Adipocyte (in vitro differentiated cells): ENCODE measurements at regions not wholly inside any gene's neighbourhood (a gene's known extent, or its start where the extent isn't known, plus 50 kb on each side); places are given as distances from the start of the nearest gene placed in this dataset.
"Not testable (repeated sequence)": the region's sequence is repeated elsewhere in the genome, so short reads cannot be mapped to it uniquely, and the experiment has no call there.

Experiments used
- DNase-seq: peaks from one replicate; pipeline ENCODE4 v3.0.0-alpha.2; 2015; ENCODE audit warnings: low read depth
- H3K27me3 ChIP-seq: replicated peaks from 2 replicates; pipeline ENCODE4 v1.7.0; 2013; ENCODE audit warnings: mild to moderate bottlenecking, low read length, moderate library complexity; ENCODE audit not compliant: control insufficient read depth, insufficient read depth
- H3K36me3 ChIP-seq: 2 replicates; pipeline ENCODE4 v1.7.0; 2013; ENCODE audit warnings: low read length, mild to moderate bottlenecking, moderate library complexity; ENCODE audit not compliant: control insufficient read depth, insufficient read depth, severe bottlenecking
- H3K4me1 ChIP-seq: 2 replicates; pipeline ENCODE4 v1.7.0; 2013; ENCODE audit warnings: mild to moderate bottlenecking, low read length, moderate library complexity; ENCODE audit not compliant: control insufficient read depth, insufficient read depth
- H3K4me3 ChIP-seq: 2 replicates; pipeline ENCODE4 v1.7.0; 2013; ENCODE audit warnings: mild to moderate bottlenecking, low read length, moderate library complexity
- H3K9ac ChIP-seq: 2 replicates; pipeline ENCODE4 v1.7.0; 2013; ENCODE audit warnings: mild to moderate bottlenecking, low read length, moderate library complexity
- H3K9me3 ChIP-seq: 2 replicates; pipeline ENCODE4 v1.7.0; 2013; ENCODE audit warnings: mild to moderate bottlenecking, low read length, moderate library complexity; ENCODE audit not compliant: control insufficient read depth

GRCh38 chr2:60212181-60212945, 341.1 kb downstream of the BCL11A start:
- H3K4me3 ChIP-seq, result no peak overlapping the region
- no peak for DNase-seq
- no peaks in the 10 kb centered on the region for H3K4me1 ChIP-seq
- peaks cover 7% of the 10 kb centered on the region for H3K27me3 ChIP-seq
- no peaks in the 10 kb centered on the region for H3K9me3 ChIP-seq
- H3K36me3 ChIP-seq, result no peaks in the 10 kb centered on the region
- H3K9ac ChIP-seq, result no peak overlapping the region

GRCh38 chr2:60189006-60189405, 364.4 kb downstream of the BCL11A start:
- H3K9me3 ChIP-seq, result peaks cover 18% of the 10 kb centered on the region
- not testable (repeated sequence) for H3K4me3 ChIP-seq, H3K36me3 ChIP-seq, H3K9ac ChIP-seq, H3K27me3 ChIP-seq, H3K4me1 ChIP-seq, DNase-seq

DNA sequence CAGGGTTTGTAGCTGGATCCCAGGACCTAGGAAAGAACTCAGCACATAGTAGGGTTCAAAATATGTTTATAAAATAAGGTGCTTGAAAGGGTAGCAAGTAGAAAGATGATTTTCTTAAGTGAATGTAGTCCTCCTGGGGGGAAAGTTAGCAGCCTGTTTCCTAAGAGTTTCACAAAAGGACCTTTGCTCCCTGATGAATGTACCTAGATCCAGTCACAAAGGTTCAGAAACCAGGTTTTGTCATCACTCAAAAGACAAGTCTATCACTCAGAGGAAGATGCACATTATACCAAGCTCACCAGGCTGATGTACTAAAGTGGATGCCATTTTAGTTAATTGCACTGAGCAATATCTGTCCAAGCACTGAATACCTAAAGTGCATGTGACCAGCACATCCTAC, 378.2 kb downstream of the BCL11A start:
- Histone ChIP-seq H3K9ac (no peak overlapping the region), H3K4me1 (no peaks in the 10 kb centered on the region), H3K9me3 (no peaks in the 10 kb centered on the region), H3K27me3 (no peaks in the 10 kb centered on the region), H3K4me3 (no peak overlapping the region), H3K36me3 (no peaks in the 10 kb centered on the region)
- DNase-seq, result no peak

DNA sequence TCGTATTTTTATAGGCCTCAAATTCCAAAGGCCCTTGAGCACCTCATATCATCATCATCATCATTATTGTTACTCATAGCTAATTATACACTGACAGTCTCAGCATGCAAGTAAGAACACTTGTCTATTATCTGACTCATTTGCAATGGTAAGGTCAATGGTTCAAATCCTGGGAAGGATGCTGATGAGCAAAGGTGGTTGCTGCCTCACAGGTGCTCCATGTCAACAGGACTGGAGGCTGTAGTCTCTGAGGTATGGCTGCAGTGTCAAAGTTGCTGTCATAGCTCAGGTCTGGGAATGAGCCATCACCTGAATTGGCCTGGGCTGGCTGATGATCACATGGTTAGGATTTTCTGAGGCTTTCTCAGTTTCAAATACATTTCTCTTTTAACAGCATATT, 379.3 kb downstream of the BCL11A start:
- H3K4me3 ChIP-seq, result no peak overlapping the region

GRCh38 chr2:60172801-60173200, 380.7 kb downstream of the BCL11A start:
- no peak for DNase-seq
- H3K36me3 ChIP-seq, result no peaks in the 10 kb centered on the region

More for the DNA sequence above, 379.3 kb downstream of the BCL11A start:
- Histone ChIP-seq H3K9ac (no peak overlapping the region), H3K27me3 (no peaks in the 10 kb centered on the region), H3K9me3 (no peaks in the 10 kb centered on the region), H3K4me1 (no peaks in the 10 kb centered on the region), H3K36me3 (no peaks in the 10 kb centered on the region)
- no peak for DNase-seq

GRCh38 chr2:60170272-60170671, 383.2 kb downstream of the BCL11A start:
- Histone ChIP-seq H3K9ac (no peak overlapping the region), H3K27me3 (no peaks in the 10 kb centered on the region), H3K9me3 (no peaks in the 10 kb centered on the region), H3K4me1 (no peaks in the 10 kb centered on the region), H3K36me3 (no peaks in the 10 kb centered on the region), H3K4me3 (no peak overlapping the region)
- DNase-seq, result no peak

More at GRCh38 chr2:60172801-60173200, 380.7 kb downstream of the BCL11A start:
- Histone ChIP-seq H3K27me3 (no peaks in the 10 kb centered on the region), H3K4me1 (no peaks in the 10 kb centered on the region), H3K9me3 (no peaks in the 10 kb centered on the region), H3K4me3 (no peak overlapping the region), H3K9ac (no peak overlapping the region)

DNA sequence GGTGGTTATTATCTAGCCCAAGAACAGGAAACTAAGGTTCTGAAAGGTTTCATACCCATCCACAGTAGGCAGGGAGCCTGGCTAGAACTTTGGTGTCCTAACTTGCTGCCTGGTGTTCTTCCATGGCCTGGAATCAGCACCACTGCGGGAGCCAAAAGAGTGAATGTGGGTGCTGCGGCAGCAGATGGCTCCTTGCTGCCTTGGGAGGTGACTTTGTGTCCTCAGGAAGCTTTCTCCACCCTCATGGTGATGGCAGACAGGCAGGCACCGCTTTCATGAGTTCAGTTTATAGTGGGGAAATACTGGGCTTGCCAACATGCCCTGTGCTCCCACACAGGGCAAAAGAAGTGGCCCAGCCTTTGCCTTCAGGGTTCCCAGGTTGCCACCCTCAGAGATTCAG, 385.2 kb downstream of the BCL11A start:
- Histone ChIP-seq H3K9ac (no peak overlapping the region), H3K4me3 (no peak overlapping the region), H3K9me3 (no peaks in the 10 kb centered on the region), H3K27me3 (no peaks in the 10 kb centered on the region), H3K36me3 (no peaks in the 10 kb centered on the region), H3K4me1 (no peaks in the 10 kb centered on the region)
- DNase-seq, result no peak

GRCh38 chr2:60167089-60167488, 386.4 kb downstream of the BCL11A start:
- H3K4me1 ChIP-seq, result no peaks in the 10 kb centered on the region
- no peaks in the 10 kb centered on the region for H3K36me3 ChIP-seq
- no peak overlapping the region for H3K4me3 ChIP-seq
- no peaks in the 10 kb centered on the region for H3K9me3 ChIP-seq
- no peak overlapping the region for H3K9ac ChIP-seq
- H3K27me3 ChIP-seq, result no peaks in the 10 kb centered on the region
- DNase-seq, result no peak

GRCh38 chr2:60163691-60164090, 389.8 kb downstream of the BCL11A start:
- H3K4me3 ChIP-seq, result no peak overlapping the region
- H3K9me3 ChIP-seq, result no peaks in the 10 kb centered on the region
- H3K9ac ChIP-seq, result no peak overlapping the region
- no peak for DNase-seq
- no peaks in the 10 kb centered on the region for H3K27me3 ChIP-seq
- H3K36me3 ChIP-seq, result no peaks in the 10 kb centered on the region
- H3K4me1 ChIP-seq, result no peaks in the 10 kb centered on the region

GRCh38 chr2:60159519-60159918, 393.9 kb downstream of the BCL11A start:
- Histone ChIP-seq H3K36me3 (no peaks in the 10 kb centered on the region), H3K9ac (no peak overlapping the region), H3K4me3 (no peak overlapping the region), H3K27me3 (no peaks in the 10 kb centered on the region), H3K9me3 (no peaks in the 10 kb centered on the region), H3K4me1 (no peaks in the 10 kb centered on the region)
- DNase-seq, result no peak

DNA sequence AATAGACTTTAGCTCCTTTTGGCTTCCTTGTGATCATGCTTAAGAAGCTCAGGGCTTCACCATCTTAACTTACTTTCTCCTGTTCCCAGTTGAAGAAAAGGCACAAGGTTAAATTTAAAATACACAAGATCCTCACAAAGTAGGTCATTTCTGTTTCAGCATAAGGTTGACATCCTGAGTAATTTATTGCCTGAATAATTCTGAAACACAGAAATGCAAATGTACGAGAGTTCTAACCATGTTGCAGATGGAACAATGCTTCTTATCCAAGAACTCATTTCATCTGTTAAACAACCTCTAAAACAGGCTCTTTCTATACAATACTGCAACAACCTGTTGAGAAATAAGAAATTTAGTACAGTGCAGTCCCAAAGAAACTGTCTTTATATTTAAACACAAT, 395.2 kb downstream of the BCL11A start:
- H3K9me3 ChIP-seq, result peaks cover 4% of the 10 kb centered on the region
- H3K4me3 ChIP-seq, result no peak overlapping the region
- H3K27me3 ChIP-seq, result no peaks in the 10 kb centered on the region
- DNase-seq, result no peak
- no peaks in the 10 kb centered on the region for H3K4me1 ChIP-seq
- H3K9ac ChIP-seq, result no peak overlapping the region
- no peaks in the 10 kb centered on the region for H3K36me3 ChIP-seq

DNA sequence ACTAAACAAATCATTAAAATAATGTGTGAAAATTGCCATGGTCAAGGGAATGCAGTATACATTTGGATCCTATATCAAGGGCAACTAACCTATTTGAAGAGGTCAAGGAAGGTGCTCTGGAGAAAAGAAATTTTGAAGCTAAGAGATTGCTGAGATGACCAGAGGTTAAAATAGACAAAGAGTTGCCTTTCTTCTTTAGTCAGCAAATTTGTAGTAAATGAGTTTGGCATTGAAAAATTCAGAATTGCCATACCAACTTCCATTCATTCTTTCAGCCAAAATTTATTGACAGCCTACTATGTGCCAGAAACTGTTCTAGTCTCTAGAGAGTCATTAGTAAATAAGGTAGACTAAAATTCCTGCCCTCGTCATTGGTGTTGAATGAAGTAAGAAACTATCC, 396.2 kb downstream of the BCL11A start:
- H3K9me3 ChIP-seq, result peaks cover 4% of the 10 kb centered on the region
- no peaks in the 10 kb centered on the region for H3K27me3 ChIP-seq
- H3K36me3 ChIP-seq, result no peaks in the 10 kb centered on the region
- no peak overlapping the region for H3K9ac ChIP-seq
- no peak for DNase-seq
- no peaks in the 10 kb centered on the region for H3K4me1 ChIP-seq
- no peak overlapping the region for H3K4me3 ChIP-seq
